HG03039 (cell line): ENCODE measurements at regions not wholly inside any gene's neighbourhood (a gene's known extent, or its start where the extent isn't known, plus 50 kb on each side); places are given as distances from the start of the nearest gene placed in this dataset.
"Not testable (repeated sequence)": the region's sequence is repeated elsewhere in the genome, so short reads cannot be mapped to it uniquely, and the experiment has no call there.

Experiments used
- ATAC-seq: cut with Tn5 transposase; IDR thresholded peaks from one replicate; pipeline ENCODE4 v1.9.1; 2021; ENCODE audit warnings: mild to moderate bottlenecking, moderate library complexity; ENCODE audit not compliant: unreplicated experiment

DNA sequence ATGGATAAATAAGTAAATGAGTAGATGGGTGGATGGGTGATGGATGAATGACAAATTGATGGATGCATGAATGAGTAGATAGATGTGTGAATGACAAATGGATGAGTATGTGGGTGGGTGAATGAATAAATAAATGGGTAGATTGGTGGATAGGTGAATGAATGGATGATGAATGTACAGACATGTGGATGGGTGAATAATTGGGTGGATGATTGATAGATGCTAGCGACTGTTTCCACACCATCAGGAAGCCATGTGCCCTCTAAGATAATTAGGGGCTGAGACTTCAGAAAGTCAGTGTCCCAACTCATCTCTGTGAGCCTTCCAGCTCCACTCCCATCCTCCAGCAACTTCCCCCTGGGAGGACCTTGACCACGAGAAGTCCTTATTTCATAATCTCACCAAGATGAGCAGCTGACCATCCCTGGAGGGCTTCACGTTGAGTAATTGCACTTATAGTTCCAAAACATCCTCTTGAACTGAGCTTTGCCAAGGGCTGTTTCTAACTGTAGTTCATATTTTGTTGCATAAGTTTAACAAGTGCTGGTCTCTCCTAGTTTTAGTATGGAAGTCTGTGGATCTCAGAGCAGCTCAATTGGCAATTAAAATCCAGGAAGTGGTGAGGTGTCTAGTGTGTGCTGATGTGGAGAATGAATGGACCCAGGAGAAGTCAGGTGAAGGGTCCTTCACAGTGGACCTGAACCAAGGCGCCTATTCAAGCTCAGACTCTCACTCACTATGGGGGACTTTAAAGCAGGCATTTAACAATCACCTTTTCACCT lies 295.7 kb downstream of the ADGRD1 start:
- no peak for ATAC-seq

DNA sequence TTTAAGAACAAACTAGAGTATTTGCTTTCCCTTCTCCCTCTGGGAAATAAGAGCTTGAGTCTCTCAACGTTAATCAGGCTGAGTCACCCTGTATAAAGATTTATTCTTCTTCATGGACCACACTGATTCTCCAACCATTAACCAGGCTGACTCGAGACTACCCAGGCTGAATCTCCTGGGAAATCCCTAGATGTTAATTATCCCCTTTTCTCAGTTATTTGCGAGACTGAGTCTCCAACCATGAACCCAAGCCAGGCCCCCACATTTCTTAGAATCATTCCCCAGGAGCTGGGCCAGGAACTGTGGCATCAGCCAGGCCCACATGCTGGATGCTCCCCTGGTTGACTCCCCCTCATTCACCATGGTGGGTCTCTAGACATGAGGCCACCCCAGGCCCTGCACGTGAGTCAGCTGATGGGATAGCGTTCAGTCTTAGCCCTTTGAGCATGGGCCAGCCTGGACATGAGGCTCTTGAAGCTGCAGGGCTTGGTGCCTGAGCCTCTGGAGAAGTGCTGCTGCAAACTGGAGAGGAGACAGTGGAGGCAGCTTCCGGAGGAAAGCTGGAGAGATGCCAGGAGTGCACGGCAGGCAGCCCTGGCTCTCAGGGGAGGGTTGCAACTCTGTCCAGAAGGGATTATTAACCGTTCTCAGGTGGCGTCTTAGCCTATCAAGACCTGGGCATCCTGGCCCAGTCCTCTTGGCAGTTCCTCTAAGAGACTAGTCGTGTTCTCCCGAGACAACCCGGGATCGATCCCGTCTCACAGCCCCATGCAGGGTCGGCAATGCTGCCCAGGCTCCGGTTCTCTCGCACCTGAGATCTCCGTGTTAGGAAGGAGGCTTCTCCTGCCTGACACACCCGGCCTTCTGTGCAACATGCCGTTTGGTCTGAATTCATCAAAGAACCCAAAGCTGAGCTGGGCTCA lies 296.6 kb downstream of the ADGRD1 start:
- ATAC-seq = no peak

DNA sequence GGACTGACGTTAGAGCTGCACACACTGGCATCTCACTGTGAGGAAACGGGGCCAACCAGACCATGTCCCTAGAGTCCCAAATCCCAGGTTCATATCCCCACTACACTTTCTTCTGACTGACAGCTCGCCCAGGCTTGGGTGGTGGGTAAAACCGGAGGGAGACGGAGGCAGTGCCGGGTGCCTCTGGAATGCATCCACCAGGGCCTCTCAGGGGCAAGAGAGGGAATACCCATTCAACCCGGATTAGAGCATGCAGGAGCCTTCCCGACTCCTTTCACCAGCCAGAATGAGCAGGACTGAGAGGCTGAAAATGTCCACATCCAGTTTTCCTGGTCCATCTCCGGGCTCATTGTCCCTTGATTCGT lies 297.2 kb downstream of the ADGRD1 start:
- ATAC-seq = no peak

DNA sequence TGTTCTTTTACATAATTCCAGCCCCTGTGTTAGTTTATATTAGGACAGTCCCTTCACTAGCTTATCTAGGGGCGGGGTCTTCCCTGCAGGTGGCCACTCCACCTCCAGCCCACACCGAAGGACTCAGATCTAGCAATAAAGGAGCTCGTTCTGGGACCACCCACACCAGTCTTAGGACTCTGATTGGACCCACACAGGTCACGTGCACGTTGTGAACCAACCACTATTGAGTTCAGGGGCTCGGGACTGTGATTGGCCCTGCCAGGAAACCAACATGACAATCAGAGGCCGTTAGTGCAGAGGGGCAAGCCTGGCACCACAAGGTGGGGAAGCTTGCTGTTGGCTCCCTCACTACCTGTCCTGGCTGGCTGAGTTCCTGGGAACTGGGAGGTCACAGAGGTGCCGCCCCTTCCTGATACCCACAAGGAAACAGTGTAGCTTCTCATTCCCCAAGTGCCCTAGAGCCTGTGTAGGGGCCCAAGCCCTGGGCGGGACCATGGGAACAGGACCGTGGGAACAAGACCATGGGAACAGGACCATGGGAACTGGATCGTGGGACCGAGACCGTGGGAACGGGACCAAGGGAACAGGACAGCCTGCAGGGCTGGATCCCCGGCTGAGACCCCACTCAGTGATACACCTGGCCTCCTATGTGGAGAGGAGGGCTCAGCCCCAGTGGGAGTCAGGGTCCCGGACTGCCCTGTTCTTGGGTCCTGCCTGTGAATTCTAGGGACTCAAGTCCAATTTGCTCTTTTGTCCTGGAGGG lies 297.8 kb downstream of the ADGRD1 start:
- ATAC-seq = no peak

DNA sequence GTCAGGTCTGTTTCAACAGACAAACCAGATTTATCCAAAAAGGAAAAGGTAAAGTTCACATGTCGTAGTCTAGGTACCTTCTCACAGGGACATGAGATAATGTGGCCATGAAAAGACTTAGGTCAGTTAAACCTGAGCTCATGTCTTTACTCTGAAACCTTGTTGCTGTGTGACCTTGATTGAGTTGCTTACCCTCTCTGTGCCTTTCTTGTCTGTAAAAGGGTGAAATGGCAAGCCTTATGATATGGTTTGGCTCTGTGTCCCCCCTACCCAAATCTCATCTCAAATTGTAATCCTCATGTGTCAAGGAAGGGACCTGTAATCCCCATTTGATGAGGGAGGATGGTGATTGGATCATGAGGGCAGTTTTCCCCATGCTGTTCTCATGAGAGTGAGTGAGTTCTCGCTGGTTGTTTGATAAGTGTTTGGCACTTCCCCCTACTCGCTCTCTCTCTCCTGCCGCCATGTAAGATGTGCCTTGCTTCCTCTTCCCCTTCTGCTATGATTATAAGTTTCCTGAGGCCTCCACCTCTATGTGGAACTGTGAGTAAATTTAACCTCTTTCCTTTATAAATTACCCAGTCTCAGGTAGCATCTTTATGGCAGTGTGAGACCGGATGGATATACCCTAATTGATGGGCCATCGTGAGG lies 299.8 kb downstream of the ADGRD1 start:
- ATAC-seq = no peak

DNA sequence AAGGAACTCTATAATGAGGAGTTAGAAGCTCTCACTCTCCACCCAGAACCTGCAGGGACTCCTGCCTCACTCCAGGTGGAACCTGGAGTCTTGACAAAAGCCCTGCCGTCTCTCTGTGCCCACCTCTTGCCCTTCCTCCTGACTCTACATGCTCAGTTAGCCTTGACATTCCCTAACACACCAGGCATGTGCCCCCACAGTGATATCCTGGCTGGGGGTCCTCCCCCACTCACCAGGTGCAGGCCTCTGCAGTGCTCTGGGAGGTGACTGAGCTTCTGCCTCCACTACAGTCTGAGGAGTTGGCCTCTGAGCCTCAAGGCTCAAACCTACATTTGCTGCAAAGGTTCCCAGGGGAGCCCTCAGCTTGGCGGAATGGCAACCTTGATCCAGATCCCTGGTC lies 300.7 kb downstream of the ADGRD1 start:
- ATAC-seq = no peak

DNA sequence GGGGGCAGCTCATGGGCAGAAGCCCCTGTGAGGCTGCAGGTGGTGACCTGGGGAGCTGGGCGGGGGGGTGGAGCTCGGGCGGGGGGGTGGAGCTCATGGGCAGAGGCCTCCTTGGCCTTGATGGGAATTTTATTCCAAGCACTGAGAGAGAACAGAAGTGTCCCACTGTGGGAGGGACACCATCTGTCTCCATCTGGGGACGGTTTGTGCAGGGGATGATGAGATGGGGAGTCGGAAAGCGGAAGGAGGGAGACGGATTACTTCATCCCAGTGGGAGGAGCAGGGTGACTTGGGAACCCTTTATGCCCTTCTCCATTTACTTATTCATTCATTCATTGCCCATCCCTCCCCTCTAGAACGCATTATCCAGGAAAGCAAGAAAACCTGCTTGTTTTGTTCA lies 304.7 kb downstream of the ADGRD1 start:
- ATAC-seq = no peak

DNA sequence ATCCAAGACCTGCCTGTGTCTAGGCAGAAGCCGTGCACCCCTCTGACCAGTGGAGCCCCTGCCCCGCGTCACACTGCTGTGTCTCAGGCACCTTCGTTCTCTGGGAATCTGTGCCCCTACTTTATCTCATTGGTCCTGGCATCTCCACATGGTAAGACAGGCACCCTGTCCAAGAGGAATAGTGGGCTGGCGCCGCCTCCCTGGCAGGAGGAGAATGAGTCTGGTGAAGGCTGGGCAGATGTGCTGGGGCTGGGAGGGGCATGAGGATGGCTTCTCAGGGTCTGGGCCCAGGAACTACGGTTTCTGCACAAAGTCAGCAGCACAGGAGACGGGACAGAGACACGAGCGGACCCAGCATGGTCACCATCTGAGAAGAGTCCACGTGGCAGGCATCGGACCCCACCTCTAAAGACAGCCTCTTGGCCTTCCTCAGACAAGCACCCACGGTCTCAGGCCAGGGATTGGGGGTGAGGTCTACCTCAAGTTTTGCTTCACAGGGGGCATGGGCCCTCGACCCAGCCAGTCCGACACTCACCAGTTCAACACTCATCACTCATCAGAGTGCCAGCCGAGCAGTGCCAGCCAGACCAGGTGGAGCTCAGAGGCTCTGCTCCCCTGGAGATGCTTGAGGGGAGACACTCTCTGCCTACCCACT lies 306.7 kb downstream of the ADGRD1 start:
- ATAC-seq = no peak

DNA sequence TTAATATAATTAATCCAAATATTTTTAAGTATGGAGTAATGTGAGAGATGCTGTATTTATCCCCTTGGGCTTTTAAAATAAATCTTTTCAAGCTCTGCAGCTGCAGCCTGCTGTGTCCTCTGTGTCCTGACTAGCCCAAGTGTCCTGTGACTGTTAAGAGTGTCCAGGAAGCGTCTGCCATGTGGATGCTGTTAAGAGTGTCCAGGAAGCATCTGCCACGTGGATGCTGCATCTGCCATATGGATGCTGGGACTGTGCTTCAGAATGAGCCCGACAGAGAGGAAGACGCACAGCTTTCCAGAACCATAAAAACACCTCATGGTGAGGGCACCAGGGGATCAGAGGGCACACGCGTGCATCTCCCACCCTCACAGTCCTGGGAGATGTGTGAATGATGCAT lies 307.2 kb downstream of the ADGRD1 start:
- ATAC-seq = no peak

DNA sequence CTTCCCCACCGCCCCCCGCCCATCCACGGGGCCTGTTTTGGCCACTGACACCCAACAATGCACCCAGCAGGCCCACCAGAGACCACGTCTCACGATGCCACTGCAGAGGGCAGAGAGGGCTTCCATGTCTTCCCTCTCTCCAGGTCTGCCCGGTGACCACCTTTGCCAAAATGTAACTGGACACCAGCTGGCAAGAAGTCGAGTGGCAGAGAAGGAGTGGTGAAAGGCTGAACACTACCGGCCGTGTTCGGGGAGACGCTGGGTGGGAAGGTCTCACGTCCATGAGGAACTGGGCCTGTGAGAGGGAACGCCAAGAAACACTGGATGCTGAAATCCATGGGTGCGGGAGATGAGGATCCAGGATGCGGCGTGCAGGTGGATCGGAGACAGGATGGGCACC lies 308.2 kb downstream of the ADGRD1 start:
- ATAC-seq = no peak

DNA sequence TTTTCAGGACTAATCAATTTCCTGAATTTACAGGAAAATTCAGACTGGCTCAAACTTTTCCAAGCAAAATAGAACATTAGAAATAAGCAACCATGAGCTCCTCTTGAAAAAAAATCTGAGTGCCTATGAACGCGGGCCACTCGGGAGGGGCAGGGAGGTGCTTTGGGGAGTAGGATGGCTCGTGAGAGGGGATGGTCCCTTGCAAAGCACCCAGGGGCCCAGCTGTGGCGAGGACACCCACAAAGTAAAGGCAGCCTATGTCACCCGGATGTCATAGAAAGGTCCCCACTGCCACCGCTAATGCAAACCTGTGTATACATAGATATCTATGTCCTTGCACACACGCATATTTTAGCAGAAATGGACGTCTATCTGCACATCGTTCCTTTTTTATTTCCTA lies 309.9 kb downstream of the ADGRD1 start:
- ATAC-seq = no peak

DNA sequence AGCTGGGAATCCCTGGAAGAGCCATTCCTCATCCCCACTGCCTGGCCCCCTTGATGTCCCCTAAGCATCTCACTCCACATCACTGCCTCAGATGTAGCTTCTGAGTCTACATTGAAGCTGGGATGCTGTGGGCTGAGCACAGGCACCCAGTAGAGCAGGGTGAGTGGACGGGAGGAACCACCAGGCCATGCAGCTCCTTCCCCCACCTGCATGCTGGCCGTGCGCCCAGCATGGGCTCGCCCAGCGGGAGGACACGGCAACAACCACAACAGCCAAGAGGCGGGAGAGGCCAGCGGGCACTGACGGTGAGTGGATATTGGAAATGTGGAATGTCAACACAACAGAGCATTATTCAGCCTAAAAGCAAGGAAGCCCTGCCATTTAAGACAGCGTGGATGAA lies 310.9 kb downstream of the ADGRD1 start:
- ATAC-seq = no peak

DNA sequence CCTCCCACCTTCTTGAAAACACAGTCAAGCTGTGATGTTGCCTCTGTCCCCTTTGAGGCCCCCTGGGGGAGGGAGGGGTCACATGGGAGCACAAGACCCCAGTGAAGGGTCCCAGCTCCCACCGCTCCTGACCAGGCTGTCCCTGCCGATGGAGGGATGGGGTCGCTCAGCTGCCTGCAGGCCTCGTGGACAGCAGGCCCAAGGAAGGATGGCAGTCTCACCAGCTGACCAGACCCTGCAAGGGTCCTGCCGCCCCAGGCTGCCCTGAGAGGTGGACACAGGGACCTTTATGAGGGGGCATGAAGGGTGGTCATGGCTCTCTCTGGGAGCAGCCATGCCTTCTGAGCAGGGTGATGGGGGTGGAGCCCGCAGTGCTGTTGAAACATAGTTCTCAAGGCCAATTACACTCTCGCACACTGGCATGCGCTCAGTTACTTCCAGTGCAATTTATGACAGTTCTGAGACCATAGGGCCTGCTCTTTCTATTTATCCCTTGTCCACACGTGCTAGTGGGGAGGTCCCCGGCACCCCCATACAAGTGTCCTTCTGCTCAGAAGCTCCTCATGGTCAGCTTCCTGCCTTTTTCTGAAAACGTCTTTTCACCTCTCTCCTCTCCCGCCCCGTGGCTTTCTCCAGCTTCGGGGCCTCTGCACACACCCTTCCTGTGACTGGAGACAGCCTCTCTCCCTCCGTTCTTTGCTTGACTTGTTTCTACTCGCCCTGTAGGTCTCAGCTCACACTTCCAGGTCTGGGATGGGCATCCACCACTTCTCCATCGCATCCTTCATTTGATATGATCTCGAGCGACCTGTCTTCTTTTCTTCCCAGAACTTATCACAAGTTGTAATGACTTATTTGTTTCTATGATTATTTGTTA lies 313.1 kb downstream of the ADGRD1 start:
- ATAC-seq = no peak

DNA sequence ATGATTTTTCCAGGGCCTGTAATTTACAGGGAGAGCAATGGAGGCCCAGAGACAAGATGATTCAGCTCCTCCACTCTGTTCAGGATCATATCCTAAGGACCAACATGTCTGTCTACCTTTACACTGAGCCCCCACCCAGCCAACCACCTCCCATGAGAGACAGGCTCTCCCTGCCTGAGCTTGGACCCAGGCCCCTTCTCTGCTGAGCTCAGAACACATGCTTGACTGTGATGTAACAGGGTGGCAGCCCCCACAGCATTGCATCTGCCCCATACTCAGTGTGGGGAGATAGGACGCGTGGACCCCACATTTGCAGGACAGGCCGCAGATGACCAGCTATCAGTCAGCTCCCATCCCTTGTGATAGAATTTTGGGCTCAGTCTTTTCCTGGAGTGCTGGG lies 313.9 kb downstream of the ADGRD1 start:
- ATAC-seq = no peak

DNA sequence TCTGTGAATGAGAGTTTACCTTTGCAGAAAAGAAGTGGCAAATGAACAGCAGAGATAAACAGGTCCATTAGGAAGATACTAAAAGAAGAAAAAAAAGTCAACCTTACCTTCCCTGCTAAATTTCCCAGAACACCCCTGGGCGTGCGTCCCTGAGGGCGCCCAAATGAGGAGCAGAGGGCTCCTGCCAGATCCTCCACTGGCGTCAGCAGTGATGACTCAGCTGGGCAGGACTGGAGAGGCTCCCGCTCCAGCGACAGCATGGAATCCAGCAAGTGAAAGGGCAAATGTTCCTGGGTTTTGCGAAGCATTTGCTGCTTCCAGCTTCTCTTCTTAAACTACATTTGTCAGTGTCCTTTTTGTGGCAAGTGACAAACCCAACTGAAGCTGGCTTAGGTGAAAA lies 314.4 kb downstream of the ADGRD1 start:
- ATAC-seq = not testable (repeated sequence)

DNA sequence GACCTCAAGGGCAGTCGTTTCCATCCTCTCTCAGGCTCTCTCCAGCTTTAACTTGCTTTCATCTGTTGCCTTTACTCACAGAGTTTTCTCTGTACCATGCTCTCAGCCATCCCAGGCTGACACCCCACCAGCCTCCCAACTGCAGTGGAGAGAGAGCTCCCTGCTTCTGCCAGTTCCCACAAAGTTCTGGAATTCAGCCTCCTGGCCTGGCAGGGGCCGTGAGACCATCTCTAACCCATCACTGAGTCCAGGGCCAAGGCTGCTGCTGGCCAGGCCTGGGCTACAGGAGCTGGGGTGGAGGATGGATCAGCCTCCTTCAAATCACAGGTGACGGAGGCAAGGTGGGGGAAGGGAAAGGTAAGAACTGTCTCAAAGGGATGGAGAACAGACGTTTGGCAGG lies 314.9 kb downstream of the ADGRD1 start:
- not testable (repeated sequence) for ATAC-seq

DNA sequence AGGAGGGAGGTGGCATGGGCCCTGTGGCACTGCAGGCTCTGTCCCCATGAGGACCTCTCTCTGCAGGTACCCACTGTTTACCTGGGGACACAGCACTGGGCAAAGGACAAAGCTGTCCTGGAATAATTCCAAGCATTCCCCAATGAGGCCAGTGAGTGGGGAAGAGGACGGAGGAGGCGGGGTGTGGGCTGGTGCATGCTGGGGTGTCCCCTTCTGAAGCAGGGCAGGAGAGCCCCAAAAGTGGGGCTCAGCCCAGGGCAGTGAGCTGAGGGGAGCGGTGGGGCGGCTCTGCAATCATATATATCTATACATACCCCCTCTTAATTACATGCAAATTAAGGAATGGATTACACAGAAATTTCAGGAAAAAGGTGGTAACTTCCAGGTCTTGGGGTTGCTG lies 315.8 kb downstream of the ADGRD1 start:
- ATAC-seq = no peak

DNA sequence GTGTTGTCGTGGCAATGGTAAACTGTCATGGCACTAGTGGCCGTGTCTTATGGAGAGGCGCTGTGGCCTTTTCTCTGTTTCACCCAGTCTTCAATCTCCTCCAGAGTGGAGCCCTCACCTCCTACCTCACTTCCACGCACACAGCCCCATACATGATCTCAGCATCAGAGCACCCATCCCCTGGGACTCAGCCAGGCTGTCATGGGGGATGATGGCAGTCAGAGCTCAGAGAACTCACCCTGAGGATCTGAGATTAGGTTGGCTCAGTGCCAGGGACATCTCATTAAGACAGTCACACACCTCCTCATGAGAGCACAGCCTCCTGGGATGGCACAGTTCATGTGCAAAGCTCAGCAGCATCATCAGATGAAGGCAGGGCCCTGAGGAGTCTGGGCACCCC lies 316.3 kb downstream of the ADGRD1 start:
- ATAC-seq = not testable (repeated sequence)

DNA sequence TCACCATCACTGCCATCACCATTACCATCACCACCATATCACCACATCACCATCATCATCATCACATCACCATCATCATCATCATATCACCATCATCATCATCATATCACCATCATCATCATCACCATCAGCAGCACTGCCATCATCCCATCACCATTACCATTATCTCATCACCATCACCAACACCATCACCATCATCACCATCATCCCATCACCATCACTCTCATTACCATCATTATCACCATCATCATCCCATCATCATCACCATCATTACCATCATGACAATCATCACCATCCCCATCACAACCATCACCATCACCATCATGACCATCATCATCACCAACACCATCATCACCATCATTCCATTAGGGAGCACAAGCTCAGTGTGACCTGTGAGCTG lies 318.0 kb downstream of the ADGRD1 start:
- ATAC-seq = no peak
